ENCODE measurements at regions not wholly inside any gene's neighbourhood (a gene's known extent, or its start where the extent isn't known, plus 50 kb on each side); places are given as distances from the start of the nearest gene placed in this dataset.

DNA sequence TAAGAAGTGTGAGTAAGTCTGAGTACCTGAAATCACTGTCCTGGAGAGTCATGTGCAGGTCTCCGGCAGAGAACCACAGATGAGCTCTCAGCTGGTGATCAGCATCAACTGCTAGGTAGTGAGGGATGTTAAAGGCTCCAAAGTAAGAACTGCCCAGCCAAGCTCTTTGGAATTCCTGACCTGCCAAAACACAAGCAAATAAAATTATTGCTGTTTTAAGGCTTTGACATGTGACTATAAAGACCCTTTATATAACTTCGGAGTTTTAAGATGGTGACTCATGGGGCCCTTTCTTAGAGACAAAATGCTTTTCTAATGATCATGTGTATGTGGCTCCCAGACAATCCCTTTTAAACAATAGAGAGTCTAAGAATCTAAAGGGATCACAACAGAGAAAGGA is 855.7 kb downstream of the TRIB2 start:
- no peaks in the 10 kb centered on the region for H3K79me2 ChIP-seq (ENCODE audit: control insufficient read depth, insufficient read depth, low read length)
- intact Hi-C loops (cut with micrococcal nuclease) = no loop called here
- no peak overlapping the region for H2AFZ ChIP-seq (ENCODE audit: low read depth, low read length)
- TF ChIP-seq, protein P1, sequence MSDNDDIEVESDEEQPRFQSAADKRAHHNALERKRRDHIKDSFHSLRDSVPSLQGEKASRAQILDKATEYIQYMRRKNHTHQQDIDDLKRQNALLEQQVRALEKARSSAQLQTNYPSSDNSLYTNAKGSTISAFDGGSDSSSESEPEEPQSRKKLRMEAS (IDR thresholded peaks at IDR 0.05; ENCODE audit: insufficient read depth, insufficient read length) = no peak
- TF ChIP-seq EZH2 (IDR thresholded peaks at IDR 0.05; ENCODE audit: borderline replicate concordance, low read depth, low read length, severe bottlenecking) (no peak), POLR2A (IDR thresholded peaks at IDR 0.05; ENCODE audit: low read depth, low read length) (no peak), MYC (IDR thresholded peaks at IDR 0.05; ENCODE audit: low read depth, low read length) (no peak), FOS (IDR thresholded peaks at IDR 0.05; ENCODE audit: borderline replicate concordance, insufficient read depth, low read length) (no peak)
- TF ChIP-seq, protein P2, sequence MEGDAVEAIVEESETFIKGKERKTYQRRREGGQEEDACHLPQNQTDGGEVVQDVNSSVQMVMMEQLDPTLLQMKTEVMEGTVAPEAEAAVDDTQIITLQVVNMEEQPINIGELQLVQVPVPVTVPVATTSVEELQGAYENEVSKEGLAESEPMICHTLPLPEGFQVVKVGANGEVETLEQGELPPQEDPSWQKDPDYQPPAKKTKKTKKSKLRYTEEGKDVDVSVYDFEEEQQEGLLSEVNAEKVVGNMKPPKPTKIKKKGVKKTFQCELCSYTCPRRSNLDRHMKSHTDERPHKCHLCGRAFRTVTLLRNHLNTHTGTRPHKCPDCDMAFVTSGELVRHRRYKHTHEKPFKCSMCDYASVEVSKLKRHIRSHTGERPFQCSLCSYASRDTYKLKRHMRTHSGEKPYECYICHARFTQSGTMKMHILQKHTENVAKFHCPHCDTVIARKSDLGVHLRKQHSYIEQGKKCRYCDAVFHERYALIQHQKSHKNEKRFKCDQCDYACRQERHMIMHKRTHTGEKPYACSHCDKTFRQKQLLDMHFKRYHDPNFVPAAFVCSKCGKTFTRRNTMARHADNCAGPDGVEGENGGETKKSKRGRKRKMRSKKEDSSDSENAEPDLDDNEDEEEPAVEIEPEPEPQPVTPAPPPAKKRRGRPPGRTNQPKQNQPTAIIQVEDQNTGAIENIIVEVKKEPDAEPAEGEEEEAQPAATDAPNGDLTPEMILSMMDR (IDR thresholded peaks at IDR 0.05; ENCODE audit: extremely low read depth in 1 of 2, insufficient read depth in 1 of 2, low read depth in 1 of 2, low read length in 2 of 2) = no peak
- POLR2A ChIA-PET = no interaction called here
- dilution Hi-C loops (cut with MboI; ENCODE audit: extremely low pct_ligation_motif_present, low sequenced_read_pairs) = no loop called here
- H3K9me3 ChIP-seq (replicated peaks; ENCODE audit: control insufficient read depth, insufficient read depth, low read length) = peaks cover 4% of the 10 kb centered on the region
- no TSS peak for BruUV-seq (replicated peaks)
- H3K27ac ChIP-seq (ENCODE audit: insufficient read depth, low read depth, low read length) = no peak overlapping the region
- H3K36me3 ChIP-seq (ENCODE audit: control insufficient read depth in 2 of 2, extremely low read depth in 1 of 2, insufficient read depth in 2 of 2, low read length in 2 of 2) = no peaks in the 10 kb centered on the region
- no peak for DNase-seq (ENCODE audit: low read depth, low spot score)
- CTCF ChIA-PET = no interaction called here
- no peak for FAIRE-seq
- no peak overlapping the region for H3K4me3 ChIP-seq (replicated peaks in 1 of 3; ENCODE audit: insufficient read depth in 1 of 3, low read depth in 1 of 3, low read length in 3 of 3)
- H3K9ac ChIP-seq (replicated peaks; ENCODE audit: extremely low read depth, insufficient read depth, low read length) = no peak overlapping the region
- H4K20me1 ChIP-seq (replicated peaks; ENCODE audit: control insufficient read depth, extremely low read depth, insufficient read depth, low read length) = no peaks in the 10 kb centered on the region
- H3K27me3 ChIP-seq (ENCODE audit: control insufficient read depth in 2 of 2, insufficient read depth in 2 of 2, low read length in 2 of 2) = no peaks in the 10 kb centered on the region
- no peak overlapping the region for H3K4me2 ChIP-seq (ENCODE audit: insufficient read depth, low read length)
- H3K9me1 ChIP-seq (replicated peaks; ENCODE audit: control insufficient read depth, extremely low read depth, insufficient read depth, low read length) = no peaks in the 10 kb centered on the region
- no peaks in the 10 kb centered on the region for H3K4me1 ChIP-seq (ENCODE audit: control insufficient read depth, extremely low read depth, insufficient read depth, low read length)

DNA sequence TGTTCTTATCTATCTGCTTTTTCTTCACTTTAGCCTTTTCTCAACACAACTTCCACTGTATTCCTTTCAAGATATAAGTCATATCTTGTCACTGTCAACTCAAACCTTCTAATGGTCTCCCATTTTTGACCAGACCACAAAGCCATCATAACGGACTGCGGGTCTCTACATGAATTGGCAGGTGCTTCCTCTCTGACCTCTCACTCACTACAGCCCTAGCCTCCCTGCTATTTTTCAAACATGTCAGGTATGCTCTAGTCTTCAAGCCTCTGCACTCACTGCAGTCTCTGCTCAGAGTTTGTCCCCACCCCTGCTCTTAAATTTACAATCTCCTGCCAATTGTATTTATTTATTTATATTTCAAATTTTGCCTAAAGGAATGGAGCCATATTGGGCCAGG is 858.1 kb downstream of the TRIB2 start:
- H3K9me1 ChIP-seq (replicated peaks; ENCODE audit: control insufficient read depth, extremely low read depth, insufficient read depth, low read length) = no peaks in the 10 kb centered on the region
- no peaks in the 10 kb centered on the region for H3K79me2 ChIP-seq (ENCODE audit: control insufficient read depth, insufficient read depth, low read length)
- H3K9me3 ChIP-seq (replicated peaks; ENCODE audit: control insufficient read depth, insufficient read depth, low read length) = peaks cover 4% of the 10 kb centered on the region
- no peak overlapping the region for H3K4me3 ChIP-seq (replicated peaks in 1 of 3; ENCODE audit: insufficient read depth in 1 of 3, low read depth in 1 of 3, low read length in 3 of 3)
- H3K4me1 ChIP-seq (ENCODE audit: control insufficient read depth, extremely low read depth, insufficient read depth, low read length) = no peaks in the 10 kb centered on the region
- ChIA-PET POLR2A (no interaction called here), CTCF (no interaction called here)
- BruUV-seq (replicated peaks) = no TSS peak
- TF ChIP-seq EZH2 (IDR thresholded peaks at IDR 0.05; ENCODE audit: borderline replicate concordance, low read depth, low read length, severe bottlenecking) = no peak
- TF ChIP-seq POLR2AphosphoS5 (IDR thresholded peaks at IDR 0.05; ENCODE audit: insufficient read depth, low read depth, low read length) = no peak
- no peak for TF ChIP-seq GATA2 (IDR thresholded peaks at IDR 0.05; ENCODE audit: insufficient read depth, insufficient read length, low read depth, low read length)
- TF ChIP-seq, protein P2 (IDR thresholded peaks at IDR 0.05; ENCODE audit: extremely low read depth in 1 of 2, insufficient read depth in 1 of 2, low read depth in 1 of 2, low read length in 2 of 2) = no peak
- TF ChIP-seq MYC (IDR thresholded peaks at IDR 0.05; ENCODE audit: low read depth, low read length) = no peak
- no peak for TF ChIP-seq JUN (IDR thresholded peaks at IDR 0.05; ENCODE audit: borderline replicate concordance, insufficient read depth, insufficient read length, low read depth)
- no peak for TF ChIP-seq FOS (IDR thresholded peaks at IDR 0.05; ENCODE audit: borderline replicate concordance, insufficient read depth, low read length)
- TF ChIP-seq POLR2A (IDR thresholded peaks at IDR 0.05; ENCODE audit: low read depth, low read length) = no peak
- TF ChIP-seq, protein P1 (IDR thresholded peaks at IDR 0.05; ENCODE audit: insufficient read depth, insufficient read length) = no peak
- intact Hi-C loops (cut with micrococcal nuclease) = no loop called here
- dilution Hi-C loops (cut with MboI; ENCODE audit: extremely low pct_ligation_motif_present, low sequenced_read_pairs) = no loop called here
- H2AFZ ChIP-seq (ENCODE audit: low read depth, low read length) = no peak overlapping the region
- H3K27ac ChIP-seq (ENCODE audit: insufficient read depth, low read depth, low read length) = no peak overlapping the region
- DNase-seq (ENCODE audit: low read depth, low spot score) (no peak), FAIRE-seq (no peak)
- H3K27me3 ChIP-seq (ENCODE audit: control insufficient read depth in 2 of 2, insufficient read depth in 2 of 2, low read length in 2 of 2) = no peaks in the 10 kb centered on the region
- H4K20me1 ChIP-seq (replicated peaks; ENCODE audit: control insufficient read depth, extremely low read depth, insufficient read depth, low read length) = no peaks in the 10 kb centered on the region
- no peak overlapping the region for H3K9ac ChIP-seq (replicated peaks; ENCODE audit: extremely low read depth, insufficient read depth, low read length)
- H3K36me3 ChIP-seq (ENCODE audit: control insufficient read depth in 2 of 2, extremely low read depth in 1 of 2, insufficient read depth in 2 of 2, low read length in 2 of 2) = no peaks in the 10 kb centered on the region
- no peak overlapping the region for H3K4me2 ChIP-seq (ENCODE audit: insufficient read depth, low read length)

Data from endothelial cell of umbilical vein (primary cell).